IMR-90 (cell line): ENCODE measurements at regions not wholly inside any gene's neighbourhood (a gene's known extent, or its start where the extent isn't known, plus 50 kb on each side); places are given as distances from the start of the nearest gene placed in this dataset.

Experiments used
- ATAC-seq: fragments of 200-7000 bp; cut with Tn5 transposase; 2 replicates; pipeline ENCODE4 v1.9.1; 2020; ENCODE audit warnings: low read depth, mild to moderate bottlenecking, moderate library complexity
- BruUV-seq: library from RNA; stranded (reverse); fragments of 400-500 nt; replicated peaks from 2 replicates; lab custom pipeline; 2021; lab: Mats Ljungman, UMichigan
- CTCF ChIA-PET: fragments of 300-600 bp; formaldehyde crosslinking; extraction: SDS; loops from one replicate; lab custom pipeline; 2021; ENCODE audit warnings: antibody characterized with exemption; lab: Yijun Ruan, JAX
- POLR2A ChIA-PET: fragments of 300-600 bp; sonication (Branson Sonifier 250); formaldehyde crosslinking; loops from one replicate; lab custom pipeline; 2022; ENCODE audit warnings: antibody characterized with exemption; ENCODE audit not compliant: unreplicated experiment; lab: Charles Lee
- DNase-seq: peaks from one replicate; pipeline ENCODE4 v3.0.0; 2013
- H2AFZ ChIP-seq: replicated peaks from 2 replicates; pipeline ENCODE3; 2013; ENCODE audit warnings: low read length, mild to moderate bottlenecking; ENCODE audit not compliant: poor library complexity
- H2AK5ac ChIP-seq: 2 replicates; pipeline ENCODE4 v1.6.1; 2013; ENCODE audit warnings: low read depth, low read length, inconsistent platforms
- H2AK9ac ChIP-seq: replicated peaks from 2 replicates; pipeline ENCODE3; 2013; ENCODE audit warnings: mild to moderate bottlenecking, low read depth, low read length, moderate library complexity; ENCODE audit not compliant: poor library complexity
- H2BK120ac ChIP-seq: 2 replicates; pipeline ENCODE4 v1.6.1; 2013; ENCODE audit warnings: low read depth, low read length, inconsistent platforms
- H2BK15ac ChIP-seq: 3 replicates; pipeline ENCODE4 v1.6.1; 2013; ENCODE audit warnings: low read depth, low read length, inconsistent platforms
- H2BK20ac ChIP-seq: 2 replicates; pipeline ENCODE4 v1.6.1; 2013; ENCODE audit warnings: low read depth, mild to moderate bottlenecking, inconsistent platforms, low read length, moderate library complexity
- H2BK5ac ChIP-seq: 2 replicates; pipeline ENCODE4 v1.6.1; 2013; ENCODE audit warnings: mild to moderate bottlenecking, low read depth, low read length, inconsistent platforms; ENCODE audit not compliant: poor library complexity, severe bottlenecking
- H3K14ac ChIP-seq: replicated peaks from 2 replicates; pipeline ENCODE4 v1.6.1; 2013; ENCODE audit warnings: low read depth, low read length, inconsistent platforms
- H3K18ac ChIP-seq: 2 replicates; pipeline ENCODE4 v1.6.1; 2013; ENCODE audit warnings: low read depth, low read length, control low read depth
- H3K23ac ChIP-seq: 2 replicates; pipeline ENCODE4 v1.6.1; 2013; ENCODE audit warnings: low read depth, low read length, inconsistent platforms
- H3K27ac ChIP-seq: 2 replicates; pipeline ENCODE4 v1.5.1; 2013; ENCODE audit warnings: mild to moderate bottlenecking, control low read depth, low read length; ENCODE audit not compliant: insufficient read depth
- H3K27me3 ChIP-seq: 2 replicates; pipeline ENCODE4 v1.6.1; 2013; ENCODE audit warnings: low read length; ENCODE audit not compliant: control insufficient read depth, insufficient read depth
- H3K36me3 ChIP-seq: 2 replicates; pipeline ENCODE4 v1.6.1; 2013; ENCODE audit warnings: low read length, mixed read lengths; ENCODE audit not compliant: control insufficient read depth, insufficient read depth
- H3K4ac ChIP-seq: 2 replicates; pipeline ENCODE4 v1.6.1; 2013; ENCODE audit warnings: low read depth, low read length, inconsistent platforms
- H3K4me1 ChIP-seq: 2 replicates; pipeline ENCODE4 v1.6.1; 2013; ENCODE audit warnings: low read length, mixed read lengths; ENCODE audit not compliant: control insufficient read depth, insufficient read depth
- H3K4me2 ChIP-seq: 2 replicates; pipeline ENCODE4 v1.6.1; 2013; ENCODE audit warnings: low read depth, mild to moderate bottlenecking, control low read depth, low read length, moderate library complexity
- H3K4me3 ChIP-seq: 2 replicates; pipeline ENCODE4 v1.5.1; 2013; ENCODE audit warnings: low read depth, mild to moderate bottlenecking, control low read depth, low read length, moderate library complexity; ENCODE audit not compliant: insufficient read depth
- H3K56ac ChIP-seq: 2 replicates; pipeline ENCODE4 v1.6.1; 2013; ENCODE audit warnings: low read length, inconsistent platforms; ENCODE audit not compliant: insufficient read depth; ENCODE audit errors: extremely low read depth
- H3K79me1 ChIP-seq, 2 experiments: 2 replicates each; pipeline ENCODE4 v1.6.1; 2013; ENCODE audit warnings: low read length in 2 of 2, inconsistent platforms in 1 of 2, low read depth in 1 of 2
- H3K9ac ChIP-seq: 2 replicates; pipeline ENCODE4 v1.6.1; 2013; ENCODE audit warnings: low read depth, low read length, control low read depth
- H3K9me1 ChIP-seq: 2 replicates; pipeline ENCODE4 v1.6.1; 2013; ENCODE audit warnings: low read length, inconsistent platforms; ENCODE audit not compliant: insufficient read depth
- H3K9me3 ChIP-seq: 2 replicates; pipeline ENCODE4 v1.6.1; 2013; ENCODE audit warnings: low read length; ENCODE audit not compliant: control insufficient read depth, insufficient read depth
- H4K20me1 ChIP-seq: 2 replicates; pipeline ENCODE4 v1.6.1; 2013; ENCODE audit warnings: low read length, inconsistent platforms; ENCODE audit not compliant: insufficient read depth
- H4K5ac ChIP-seq: 2 replicates; pipeline ENCODE4 v1.6.1; 2013; ENCODE audit warnings: mild to moderate bottlenecking, low read depth, low read length, control low read depth
- H4K8ac ChIP-seq, 2 experiments: 2 replicates each; pipeline ENCODE4 v1.6.1; 2013; ENCODE audit warnings: low read depth in 2 of 2, low read length in 2 of 2, control low read depth in 1 of 2, inconsistent platforms in 1 of 2
- H4K91ac ChIP-seq: 2 replicates; pipeline ENCODE4 v1.6.1; 2013; ENCODE audit warnings: low read depth, low read length, inconsistent platforms; ENCODE audit not compliant: insufficient read depth
- ELK1 ChIP-seq: fragments of 150-350 bp; IDR thresholded peaks from 2 replicates; pipeline ENCODE4 v1.6.1; 2016; ENCODE audit warnings: low read depth, mild to moderate bottlenecking, low read length, moderate library complexity, borderline replicate concordance
- FOS ChIP-seq: fragments of 150-350 bp; IDR thresholded peaks from 2 replicates; pipeline ENCODE4 v1.6.1; 2016; ENCODE audit warnings: low read depth, low read length
- MAFK ChIP-seq: IDR thresholded peaks from 2 replicates; pipeline ENCODE4 v1.6.1; 2012; ENCODE audit warnings: low read depth, low read length, improper control_type of control experiment
- MAZ ChIP-seq: IDR thresholded peaks from 2 replicates; pipeline ENCODE4 v1.6.1; 2012; ENCODE audit warnings: low read depth, mild to moderate bottlenecking, low read length, improper control_type of control experiment, moderate library complexity, borderline replicate concordance
- MXI1 ChIP-seq: IDR thresholded peaks from 2 replicates; pipeline ENCODE4 v1.6.1; 2012; ENCODE audit warnings: low read depth, mild to moderate bottlenecking, low read length, moderate library complexity, borderline replicate concordance
- NFE2L2 ChIP-seq: fragments of 150-350 bp; IDR thresholded peaks from 2 replicates; pipeline ENCODE4 v1.6.1; 2016; ENCODE audit warnings: low read depth, mild to moderate bottlenecking, low read length
- POLR2A ChIP-seq: IDR thresholded peaks from 2 replicates; pipeline ENCODE4 v1.6.1; 2012; ENCODE audit warnings: mild to moderate bottlenecking, low read depth, low read length
- RCOR1 ChIP-seq: IDR thresholded peaks from 2 replicates; pipeline ENCODE4 v1.6.1; 2012; ENCODE audit warnings: mild to moderate bottlenecking, low read length, improper control_type of control experiment; ENCODE audit not compliant: insufficient replicate concordance
- RFX5 ChIP-seq: IDR thresholded peaks from 2 replicates; pipeline ENCODE4 v1.8.0; 2012; ENCODE audit warnings: low read depth, mild to moderate bottlenecking, low read length, moderate library complexity
- SMC3 ChIP-seq: fragments of 150-350 bp; IDR thresholded peaks from 2 replicates; pipeline ENCODE4 v1.6.1; 2016; ENCODE audit warnings: low read depth, mild to moderate bottlenecking, antibody characterized with exemption, low read length, moderate library complexity
- USF2 ChIP-seq: fragments of 150-350 bp; IDR thresholded peaks from 2 replicates; pipeline ENCODE4 v1.6.1; 2017; ENCODE audit warnings: mild to moderate bottlenecking, antibody characterized with exemption, low read length, low read depth
- WGBS, 2 experiments: methylation state at CpG; one replicate each; pipeline versions ENCODE4 v1.1.5 to v1.1.7; 2013; ENCODE audit warnings: missing lambda C conversion rate in 2 of 2; ENCODE audit not compliant: insufficient read length in 1 of 2; ENCODE audit errors: extremely low coverage in 2 of 2; 5-methylcytosine and 5-hydroxymethylcytosine counted together
- dilution Hi-C: fragments of 300-500 bp; cut with HindIII; formaldehyde crosslinking; loops from one replicate; pipeline ENCODE4 v1.14.3; 2018; ENCODE audit warnings: low sequenced_read_pairs; ENCODE audit not compliant: unreplicated experiment
- in situ Hi-C: fragments of 300-500 bp; cut with MboI; formaldehyde crosslinking; loops from 3 replicates; pipeline ENCODE4 v1.14.3; 2019; ENCODE audit warnings: low sequenced_read_pairs, inconsistent platforms, mixed read lengths
- intact Hi-C: fragments of 100-400 bp; cut with micrococcal nuclease; formaldehyde crosslinking; loops from 2 replicates; pipeline ENCODE4 v1.10.0; 2022

GRCh38 chr21:17981060-17981740 is 162.0 kb upstream of the C21orf91 start:
- H2BK120ac ChIP-seq, result no peak overlapping the region
- no TSS peak for BruUV-seq
- intact Hi-C loops, result no loop called here
- DNase-seq (no peak), ATAC-seq (no peak)
- no peak for TF ChIP-seq ELK1
- TF ChIP-seq MXI1, result no peak
- TF ChIP-seq USF2, result no peak
- TF ChIP-seq FOS, result no peak
- TF ChIP-seq SMC3, result no peak
- no peak for TF ChIP-seq RCOR1
- no peak for TF ChIP-seq MAFK
- TF ChIP-seq RFX5, result no peak
- TF ChIP-seq POLR2A, result no peak
- no peak for TF ChIP-seq NFE2L2
- TF ChIP-seq MAZ, result no peak
- WGBS, 2 experiments, result no CpG with 5 or more reads among the region's 4 CpGs
- H2AK9ac ChIP-seq, result no peak overlapping the region
- no peak overlapping the region for H3K14ac ChIP-seq
- no peaks in the 10 kb centered on the region for H3K9me1 ChIP-seq
- no peak overlapping the region for H2BK5ac ChIP-seq
- no peak overlapping the region for H2AFZ ChIP-seq
- H4K20me1 ChIP-seq, result no peaks in the 10 kb centered on the region
- no peak overlapping the region for H3K9ac ChIP-seq
- H2BK15ac ChIP-seq, result no peak overlapping the region
- H3K27ac ChIP-seq, result no peak overlapping the region
- ChIA-PET CTCF (no interaction called here), POLR2A (no interaction called here)
- H3K27me3 ChIP-seq, result no peaks in the 10 kb centered on the region
- no peak overlapping the region for H4K91ac ChIP-seq
- no peak overlapping the region for H4K5ac ChIP-seq
- H3K23ac ChIP-seq, result no peak overlapping the region
- H2AK5ac ChIP-seq, result no peak overlapping the region
- no peak overlapping the region for H3K18ac ChIP-seq
- dilution Hi-C loops, result no loop called here
- no peaks in the 10 kb centered on the region for H3K9me3 ChIP-seq
- H3K4me1 ChIP-seq, result no peaks in the 10 kb centered on the region
- H3K4me3 ChIP-seq, result no peak overlapping the region
- no peaks in the 10 kb centered on the region for H3K79me1 ChIP-seq
- H3K36me3 ChIP-seq, result no peaks in the 10 kb centered on the region
- no peak overlapping the region for H3K4ac ChIP-seq
- no peak overlapping the region for H3K4me2 ChIP-seq
- H3K56ac ChIP-seq, result no peak overlapping the region
- no peak overlapping the region for H4K8ac ChIP-seq
- in situ Hi-C loops, result no loop called here
- no peak overlapping the region for H2BK20ac ChIP-seq
